ENCODE measurements at regions not wholly inside any gene's neighbourhood (a gene's known extent, or its start where the extent isn't known, plus 50 kb on each side); places are given as distances from the start of the nearest gene placed in this dataset.
"Not testable (repeated sequence)": the region's sequence is repeated elsewhere in the genome, so short reads cannot be mapped to it uniquely, and the experiment has no call there.

DNA sequence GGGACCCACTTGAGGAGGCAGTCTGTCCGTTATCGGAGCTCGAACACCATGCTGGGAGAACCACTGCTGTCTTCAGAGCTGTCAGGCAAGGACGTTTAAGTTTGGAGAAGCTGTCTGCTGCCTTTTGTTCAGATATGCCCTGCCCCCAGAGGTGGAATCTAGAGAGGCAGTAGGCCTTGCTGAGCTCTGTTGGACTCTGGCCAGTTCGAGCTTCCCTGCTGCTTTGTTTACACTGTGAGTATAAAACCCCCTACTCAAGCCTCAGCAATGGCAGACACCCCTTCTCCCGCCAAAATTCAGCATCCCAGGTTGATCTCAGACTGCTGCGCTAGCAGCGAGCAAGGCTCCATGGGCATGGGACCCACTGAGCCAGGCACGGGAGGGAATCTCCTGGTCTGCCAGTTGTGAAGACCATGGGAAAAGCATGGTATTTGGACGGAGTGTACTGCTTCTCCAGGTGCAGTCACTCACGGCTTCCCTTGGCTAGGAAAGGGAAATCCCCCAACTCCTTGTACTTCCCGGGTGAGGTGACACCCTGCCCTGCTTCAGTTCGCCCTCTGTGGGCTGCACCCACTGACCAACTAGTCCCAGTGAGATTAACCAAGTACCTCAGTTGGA, 134.5 kb upstream of the RBMS1 start:
- intact Hi-C loops (cut with DNase I); DNase-seq: not testable (repeated sequence)

DNA sequence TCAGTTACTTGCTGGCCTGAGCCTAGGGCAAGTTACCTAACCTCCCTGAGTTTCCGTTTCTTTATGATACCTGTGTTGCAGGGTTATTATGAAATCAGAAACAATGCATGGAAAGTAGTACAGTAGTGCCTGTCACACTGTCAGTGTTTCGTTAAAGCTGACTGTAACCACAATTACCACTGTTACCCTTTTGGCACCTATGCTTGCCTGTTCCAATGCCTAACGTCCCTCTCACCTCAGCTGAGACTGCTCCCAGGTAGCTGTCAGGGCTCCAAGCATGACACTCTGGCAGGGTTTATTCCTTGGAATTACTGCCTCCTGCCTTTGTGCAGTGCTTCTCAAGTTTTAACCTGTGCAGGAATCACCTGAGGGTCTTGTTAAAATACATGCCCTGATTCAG, 135.2 kb upstream of the RBMS1 start:
- intact Hi-C loops (cut with DNase I), result no loop called here
- no peak for DNase-seq

DNA sequence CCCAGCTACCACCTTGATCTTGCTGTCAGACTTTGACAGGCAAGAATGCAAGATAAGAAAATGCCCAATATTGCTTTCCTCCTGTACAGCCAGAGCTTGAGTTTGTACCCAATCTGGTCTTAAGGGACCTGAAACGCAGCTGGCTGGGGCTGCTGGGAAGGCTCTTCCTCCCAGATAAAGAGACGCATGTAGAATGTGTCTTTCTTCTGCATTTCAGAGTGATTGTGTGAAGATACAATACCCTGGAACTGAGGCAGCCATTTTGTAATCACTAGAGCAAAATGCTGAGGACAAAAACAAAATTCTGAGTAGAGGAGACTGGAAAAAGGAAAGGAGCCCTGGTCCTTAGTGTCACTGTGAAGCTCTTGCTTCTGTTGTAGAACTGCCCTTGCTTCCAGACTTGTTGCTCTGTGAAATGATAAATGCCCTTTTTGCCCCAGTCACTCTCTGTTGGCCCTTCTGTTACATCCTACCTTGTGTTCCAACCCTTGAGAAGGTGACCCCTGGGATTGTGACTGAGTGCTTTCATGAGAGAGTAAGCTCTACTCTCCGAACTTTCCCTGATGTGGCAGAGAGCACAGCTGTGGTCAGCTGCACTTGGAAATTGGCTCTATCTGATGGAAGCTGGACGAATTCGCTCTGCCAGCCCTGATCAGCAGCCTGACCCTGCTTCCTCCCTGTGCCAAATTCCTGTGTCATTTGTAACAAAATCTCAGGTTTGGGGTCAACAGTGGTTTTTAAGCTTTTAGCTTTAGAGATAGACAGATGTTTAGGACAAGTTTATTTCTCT, 137.4 kb upstream of the RBMS1 start:
- DNase-seq, result no peak
- intact Hi-C loops (cut with DNase I), result no loop called here

DNA sequence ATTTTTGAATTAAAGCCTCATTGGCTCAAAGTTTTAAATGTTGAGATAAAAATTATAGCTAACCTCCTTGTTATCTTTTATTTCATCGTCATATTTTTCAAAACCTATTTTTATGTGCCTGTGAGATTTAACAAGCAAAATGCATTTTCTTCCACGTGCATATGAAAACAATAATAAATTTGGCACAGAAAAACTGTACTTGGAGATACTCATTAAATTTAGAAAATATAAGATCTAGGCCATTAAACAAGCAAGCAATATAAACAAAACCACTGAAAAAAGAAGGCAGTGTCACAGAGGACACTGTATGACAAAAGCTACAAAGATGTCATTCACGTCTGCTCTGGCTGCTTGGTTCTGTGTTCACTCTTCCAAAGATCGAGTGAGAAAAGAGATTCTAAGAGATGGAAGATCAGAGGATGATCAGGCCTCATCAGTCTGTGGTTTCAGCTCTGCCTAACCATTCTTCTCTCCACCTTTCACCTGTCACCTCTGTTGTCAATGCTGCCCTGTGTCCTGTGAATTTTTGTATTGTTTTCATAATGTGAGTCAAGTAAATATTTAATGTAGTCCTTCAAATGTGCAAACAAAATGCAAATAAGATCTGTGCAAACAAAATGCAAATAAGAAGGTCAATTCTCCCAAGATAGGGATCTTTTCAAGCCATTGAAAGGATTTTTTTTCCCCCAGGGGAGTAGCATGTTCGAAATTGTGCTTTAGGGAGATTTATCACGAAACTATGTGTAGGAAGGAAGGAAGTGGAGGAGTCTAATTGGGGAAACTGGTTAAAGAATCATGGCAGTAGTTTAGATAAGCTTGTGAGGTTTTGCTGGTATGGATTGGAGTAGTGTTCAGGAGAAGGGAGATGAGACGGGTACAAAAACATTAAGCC, 138.7 kb upstream of the RBMS1 start:
- intact Hi-C loops (cut with DNase I), result no loop called here
- DNase-seq, result no peak

DNA sequence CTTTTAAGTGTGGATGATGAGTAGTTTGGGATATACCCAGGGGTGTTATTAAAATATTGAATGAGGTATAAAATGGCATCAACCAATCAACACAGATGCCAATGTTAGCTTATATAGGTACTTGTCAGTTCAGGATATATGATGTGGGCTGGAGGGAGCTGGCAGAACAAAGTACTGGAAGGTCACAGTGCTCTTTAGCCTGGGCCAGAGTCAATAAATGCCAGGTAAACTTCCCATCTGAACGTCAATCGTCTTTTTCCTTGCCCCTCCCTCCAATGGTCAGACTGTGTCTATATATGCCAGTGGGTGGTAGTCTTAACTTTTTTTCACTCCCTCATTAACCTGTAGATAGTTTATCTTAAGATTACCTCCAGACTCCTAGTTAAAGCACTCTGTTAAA, 140.8 kb upstream of the RBMS1 start:
- intact Hi-C loops (cut with DNase I), result no loop called here
- DNase-seq, result no peak

DNA sequence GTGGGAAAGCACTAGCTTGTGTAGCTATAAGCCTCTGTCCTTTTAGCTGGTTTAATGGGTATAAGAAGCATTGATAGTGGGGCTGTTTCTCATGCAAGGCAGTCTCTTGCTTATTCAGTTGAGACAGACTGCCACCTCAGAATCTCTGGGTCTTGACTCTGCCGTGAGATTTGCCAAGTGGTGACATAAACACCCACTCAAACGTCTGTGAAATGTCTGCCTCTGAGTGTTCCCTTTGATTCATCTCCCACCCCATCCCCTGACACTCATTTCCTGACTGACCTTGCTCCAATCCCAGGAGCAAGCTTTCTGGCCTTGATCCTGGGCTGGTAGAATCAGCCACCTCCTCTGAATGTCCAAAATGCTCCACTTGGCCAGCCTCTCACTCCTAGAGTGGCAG, 141.9 kb upstream of the RBMS1 start:
- intact Hi-C loops (cut with DNase I), result no loop called here
- no peak for DNase-seq

DNA sequence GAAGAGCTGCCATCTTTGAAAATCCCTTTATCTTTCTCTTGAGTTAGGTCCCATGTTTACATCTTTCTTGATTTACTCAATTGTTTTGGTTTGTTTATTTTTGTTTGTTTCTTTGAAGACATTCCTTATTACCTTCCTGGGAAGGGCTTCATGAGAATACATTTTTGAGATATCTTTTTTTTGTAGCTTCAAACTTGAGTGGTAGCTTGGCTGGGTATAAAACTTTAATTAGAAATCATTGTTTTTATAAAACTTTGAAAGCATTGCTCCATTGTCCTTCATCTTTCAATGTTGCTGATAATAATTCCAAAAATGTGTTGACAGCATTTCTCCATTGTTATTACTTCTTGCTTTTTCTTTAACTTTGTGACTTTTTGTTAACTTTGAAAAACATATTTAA, 145.9 kb upstream of the RBMS1 start:
- intact Hi-C loops (cut with DNase I), result no loop called here
- no peak for DNase-seq

DNA sequence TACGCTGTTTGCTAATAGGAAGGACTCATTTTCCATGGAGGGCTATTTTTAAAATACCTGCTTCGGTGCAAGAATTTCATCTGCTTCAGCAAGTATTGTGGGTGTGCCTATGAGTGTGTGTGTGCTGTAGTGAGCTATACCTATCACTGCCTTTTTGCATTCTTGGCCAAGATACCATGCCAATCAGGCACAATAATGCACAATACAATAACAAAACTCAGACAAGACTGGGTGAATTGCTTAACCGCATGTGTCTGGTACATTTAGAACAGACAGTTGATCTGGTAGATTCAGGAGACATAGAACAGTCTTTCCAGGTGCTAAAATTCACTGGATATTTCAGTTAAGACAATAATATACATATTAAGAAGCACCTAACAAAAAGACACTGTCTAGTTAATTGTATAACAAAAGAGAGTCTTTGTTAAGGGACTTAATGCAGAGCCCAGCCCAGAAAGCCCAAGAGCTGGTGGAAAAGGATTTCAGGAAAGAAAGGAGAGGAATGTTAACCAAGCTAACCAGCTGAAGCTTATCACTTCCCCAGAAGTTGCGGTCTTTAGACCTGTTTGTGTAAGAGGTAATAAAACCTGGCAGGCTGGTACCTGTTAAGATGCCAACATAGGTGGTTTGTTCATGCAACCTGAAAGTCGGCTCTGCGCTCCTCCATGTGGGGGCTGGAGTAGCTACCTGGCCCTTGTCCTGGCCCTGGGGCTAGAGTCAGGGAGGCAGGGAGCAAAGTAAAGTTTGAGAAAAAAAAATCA, 153.3 kb upstream of the RBMS1 start:
- no peak for DNase-seq
- intact Hi-C loops (cut with DNase I), result no loop called here

DNA sequence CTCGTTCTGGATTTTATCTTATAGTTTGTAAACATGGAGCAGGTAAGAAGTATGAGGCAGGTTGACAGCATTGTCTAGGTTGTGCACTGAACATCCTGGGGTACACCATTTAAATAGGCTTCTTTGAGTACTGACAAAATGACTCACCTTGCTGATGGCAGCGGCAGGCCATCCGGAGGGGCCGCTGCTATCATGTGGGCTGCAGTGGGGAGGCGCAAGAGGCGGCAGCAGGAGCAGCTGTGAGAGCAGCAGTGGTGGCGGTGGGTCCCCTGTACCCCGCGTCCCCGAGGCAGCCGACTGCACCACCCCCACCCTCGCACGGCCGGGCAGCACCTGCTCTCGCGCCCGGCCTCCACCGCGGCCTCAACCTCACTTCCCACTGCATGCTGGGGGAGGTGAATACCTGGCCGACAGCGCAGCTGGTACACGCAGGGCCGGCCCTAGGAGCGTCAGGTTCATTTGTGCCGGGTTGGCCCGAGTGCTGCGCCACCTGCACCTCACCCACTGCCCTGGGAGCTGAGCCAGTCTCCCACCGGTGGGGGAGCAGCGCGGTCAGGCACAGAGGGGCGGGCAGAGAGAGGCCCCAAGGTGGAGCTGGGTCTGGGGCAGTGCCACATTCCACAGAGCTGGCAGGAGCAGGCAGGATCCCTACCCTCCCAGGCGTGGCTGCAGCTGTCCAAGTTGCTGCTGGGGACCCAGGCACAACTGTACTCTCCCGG, 154.5 kb upstream of the RBMS1 start:
- peak in 1 of 10 donors; percentile 85 for DNase-seq
- intact Hi-C loops (cut with DNase I), result no loop called here

DNA sequence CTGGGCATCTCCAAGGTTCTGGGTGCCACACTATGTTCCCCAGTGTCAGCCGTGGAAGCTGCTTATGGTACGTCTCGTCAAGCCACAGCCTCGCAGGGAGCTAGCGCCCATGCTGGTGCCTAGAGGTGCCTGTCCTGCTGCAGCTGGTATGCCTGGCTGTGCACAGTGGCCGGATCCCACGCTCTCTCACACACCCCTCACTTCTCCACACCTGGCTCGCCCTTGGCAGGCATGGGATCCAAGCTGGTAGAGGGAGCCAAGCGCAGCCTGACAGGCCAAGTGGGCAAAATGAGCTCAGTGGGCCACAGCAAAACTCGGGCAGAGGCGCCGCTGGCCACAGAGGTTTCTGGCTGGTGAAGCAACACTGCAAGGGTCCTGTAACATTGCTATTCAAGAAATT, 156.1 kb upstream of the RBMS1 start:
- intact Hi-C loops (cut with DNase I), result no loop called here
- DNase-seq, result peak in 1 of 10 donors; percentile 71

DNA sequence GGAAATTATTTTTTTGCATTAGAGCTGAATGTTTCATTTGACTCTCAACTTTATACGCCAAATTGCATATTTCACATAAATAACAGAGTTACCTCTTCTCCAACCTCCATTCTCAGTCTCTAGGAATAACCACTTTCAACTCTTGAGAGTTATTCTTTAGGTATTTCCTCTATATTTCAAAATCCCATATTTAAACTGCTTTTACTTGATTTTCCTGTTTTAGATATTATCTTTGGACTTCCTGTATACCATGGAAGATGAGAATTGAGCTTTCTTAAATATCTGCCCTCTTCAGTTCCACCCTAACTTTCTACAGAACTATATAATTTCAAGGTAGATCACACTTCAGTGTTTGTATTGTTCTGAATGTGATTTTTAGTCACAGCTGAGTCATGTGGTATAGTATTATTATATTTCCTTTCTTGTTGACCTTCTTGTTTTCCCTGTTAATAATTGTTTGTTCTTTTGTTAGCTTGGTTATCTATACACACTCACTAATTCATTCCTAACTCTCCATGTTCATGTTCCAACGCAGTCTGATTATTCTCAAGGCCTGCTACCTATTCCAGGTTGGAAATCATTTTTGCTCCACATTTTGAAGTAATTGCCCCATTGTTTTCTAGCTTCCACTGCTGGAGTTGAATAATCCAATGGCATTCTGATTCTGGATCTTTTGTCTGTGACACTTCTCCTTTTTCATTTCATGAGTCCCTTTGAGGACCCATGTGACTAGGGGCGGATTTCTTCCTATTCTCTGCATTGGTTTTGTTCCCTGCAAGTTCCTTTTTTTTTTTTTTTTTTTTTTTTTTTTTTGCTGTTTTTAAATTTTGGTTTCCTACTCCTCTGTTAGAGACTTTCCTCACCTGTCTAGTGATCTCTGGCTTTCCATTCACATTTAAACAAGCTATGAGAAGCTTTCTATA, 156.8 kb upstream of the RBMS1 start:
- intact Hi-C loops (cut with DNase I), result no loop called here
- no peak for DNase-seq

DNA sequence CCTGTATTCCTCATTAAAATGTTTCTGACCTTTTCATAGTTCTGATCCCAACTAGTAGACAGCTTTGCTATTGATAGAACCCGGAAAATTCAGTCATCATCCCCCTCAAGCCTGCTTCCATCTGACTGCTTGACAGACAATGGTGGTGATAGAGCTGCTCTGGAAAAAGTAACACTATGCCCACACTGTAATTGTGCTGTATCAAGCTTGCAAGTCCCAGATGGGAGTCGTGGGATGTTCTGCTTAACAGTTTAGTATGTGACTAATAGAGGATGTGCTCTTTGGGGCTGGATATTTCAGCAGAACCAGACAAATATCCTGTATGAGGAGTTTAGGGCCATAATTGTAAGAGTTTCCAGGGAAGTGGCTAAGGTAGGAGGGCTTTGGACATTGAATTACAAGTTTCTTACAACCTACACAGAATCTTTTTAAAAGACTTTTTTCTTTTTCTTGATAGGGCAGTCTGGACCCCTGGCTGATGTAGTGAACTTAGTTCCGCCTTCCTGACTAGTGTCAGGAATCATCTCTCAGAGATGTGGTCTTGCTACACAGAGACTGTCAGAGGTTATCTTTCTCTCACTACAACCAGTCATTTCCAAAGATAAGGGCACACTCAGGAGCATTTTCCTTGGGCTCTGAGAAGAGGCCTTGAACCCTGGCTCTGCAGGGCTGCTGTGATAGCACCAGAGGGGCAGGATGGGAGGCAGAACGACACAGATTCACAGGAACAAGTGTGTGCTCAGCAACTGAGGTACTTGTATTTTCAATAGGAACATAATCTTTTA, 158.0 kb upstream of the RBMS1 start:
- intact Hi-C loops (cut with DNase I), result no loop called here
- DNase-seq, result peak in 2 of 10 donors; percentile 17 to 22

DNA sequence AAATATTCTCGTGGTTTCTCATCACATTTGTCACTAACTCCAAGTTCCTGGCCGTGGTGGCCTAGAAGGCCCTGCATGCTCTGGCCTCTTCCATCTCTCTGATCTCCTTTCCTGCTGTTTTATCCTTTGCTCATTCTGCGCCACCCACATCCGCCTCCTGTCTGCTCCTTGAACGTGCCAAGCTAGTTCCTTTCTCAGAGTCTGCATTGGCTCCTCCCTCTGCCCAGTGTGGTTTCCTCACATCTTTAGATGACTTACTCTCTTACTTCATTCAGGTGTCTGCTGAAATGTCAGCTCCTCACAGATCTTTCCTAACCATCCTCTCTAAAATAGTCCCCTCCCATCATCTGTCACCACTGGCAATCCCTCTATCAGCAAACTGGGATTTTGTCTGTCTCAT, 158.6 kb upstream of the RBMS1 start:
- DNase-seq, result peak in 5 of 10 donors; percentile 39 to 84 (median 76)

DNA sequence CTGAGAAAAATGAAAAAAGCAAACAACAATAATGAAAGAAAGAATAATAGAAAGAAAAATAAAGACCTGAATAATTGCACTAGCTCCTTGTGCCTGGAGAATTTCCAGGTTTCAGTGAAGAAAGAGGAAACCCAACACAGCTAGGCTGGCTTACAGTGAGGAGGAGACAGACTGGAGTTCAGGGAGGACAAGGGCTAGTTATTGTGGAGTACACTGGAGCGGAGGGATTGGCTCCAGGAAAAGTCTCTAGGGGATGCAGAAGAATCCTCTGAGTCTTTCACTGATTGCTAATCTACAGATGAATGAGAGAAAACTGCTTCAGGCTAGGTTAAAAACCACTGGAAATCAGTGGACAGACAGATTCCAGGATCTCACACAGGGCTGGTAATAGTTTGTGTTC, 163.6 kb upstream of the RBMS1 start:
- intact Hi-C loops (cut with DNase I), result no loop called here
- DNase-seq, result no peak

More for the DNA sequence above, 158.6 kb upstream of the RBMS1 start:
- intact Hi-C loops (cut with DNase I), result no loop called here

DNA sequence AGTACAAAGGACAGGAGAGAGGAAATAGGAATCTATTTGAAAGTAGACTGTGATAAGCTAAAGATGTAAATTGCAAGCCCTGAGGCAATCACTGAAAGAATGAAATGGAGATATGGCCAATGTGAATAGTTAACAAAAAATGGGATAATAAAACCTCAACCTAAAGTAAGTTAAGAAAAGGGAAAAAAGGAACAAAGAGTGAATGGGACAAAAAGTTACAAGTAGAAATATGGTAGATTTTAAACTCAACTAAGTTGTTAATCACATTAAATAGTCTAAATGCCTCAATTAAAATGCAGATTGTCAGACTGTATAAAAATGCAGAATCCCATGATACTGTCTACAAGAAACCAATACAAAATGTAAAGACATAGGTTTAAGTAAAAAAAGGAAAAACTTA, 165.2 kb upstream of the RBMS1 start:
- no peak for DNase-seq
- intact Hi-C loops (cut with DNase I), result no loop called here

DNA sequence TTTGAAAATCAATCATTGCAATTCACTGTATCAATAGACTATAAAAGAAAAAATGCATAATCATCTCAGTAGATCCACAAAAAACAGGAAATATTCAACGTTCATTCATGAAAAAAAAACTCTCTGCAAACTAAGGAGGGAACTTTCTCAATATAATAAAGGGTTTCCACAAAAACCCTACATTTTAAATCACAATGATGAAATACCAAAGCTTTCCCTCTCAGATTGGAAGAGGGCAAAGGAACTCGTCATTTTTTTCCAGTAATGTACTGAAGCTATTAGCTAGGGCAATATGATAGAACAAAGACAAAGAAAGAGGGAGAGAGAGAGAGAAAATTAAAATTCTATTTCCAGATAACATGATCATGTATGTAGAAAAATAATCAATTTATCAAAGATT, 167.1 kb upstream of the RBMS1 start:
- no peak for DNase-seq
- intact Hi-C loops (cut with DNase I), result no loop called here

DNA sequence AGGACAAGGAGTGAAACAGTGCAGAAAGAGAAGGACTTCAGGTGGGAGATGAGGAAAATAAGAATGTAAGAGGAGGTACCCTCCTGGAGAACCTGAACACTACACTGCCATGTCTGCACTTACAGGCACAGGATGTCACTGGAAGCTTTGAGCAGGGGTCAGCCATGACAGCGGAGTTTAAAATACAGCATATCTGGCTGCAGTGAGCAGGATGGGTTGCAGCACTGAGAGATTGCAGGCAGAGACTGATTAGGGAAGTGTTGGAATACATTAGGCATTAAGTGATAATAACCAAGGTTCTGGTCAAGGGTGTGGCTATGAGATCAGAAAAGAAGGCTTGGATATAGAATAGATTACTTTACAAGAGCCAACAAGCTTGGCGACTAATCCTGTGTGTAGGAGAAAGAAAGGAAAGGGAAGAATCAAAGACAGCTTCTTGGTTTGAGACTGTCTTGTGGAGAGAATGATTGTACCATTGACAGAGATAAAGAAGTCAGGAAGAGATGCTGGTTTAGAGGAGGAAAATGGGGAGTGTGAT, 171.1 kb upstream of the RBMS1 start:
- no peak for DNase-seq
- intact Hi-C loops (cut with DNase I), result no loop called here

Data from posterior cingulate gyrus (tissue), 11 donors.